Skeletal muscle satellite cell (primary cell): ENCODE measurements at regions not wholly inside any gene's neighbourhood (a gene's known extent, or its start where the extent isn't known, plus 50 kb on each side); places are given as distances from the start of the nearest gene placed in this dataset.
"Not testable (repeated sequence)": the region's sequence is repeated elsewhere in the genome, so short reads cannot be mapped to it uniquely, and the experiment has no call there.

ENCODE experiments used
- H3K27me3 ChIP-seq: 2 replicates; pipeline ENCODE4 v1.7.0; 2013; ENCODE audit warnings: low read length; ENCODE audit not compliant: control insufficient read depth, insufficient read depth
- H3K36me3 ChIP-seq: 2 replicates; pipeline ENCODE4 v1.7.0; 2013; ENCODE audit warnings: mild to moderate bottlenecking, control low read depth, low read length; ENCODE audit not compliant: insufficient read depth
- H3K4me1 ChIP-seq: 2 replicates; pipeline ENCODE4 v1.7.0; 2013; ENCODE audit warnings: low read length; ENCODE audit not compliant: control insufficient read depth, insufficient read depth
- H3K4me2 ChIP-seq: 2 replicates; pipeline ENCODE4 v1.7.0; 2013; ENCODE audit warnings: mild to moderate bottlenecking, low read length
- H3K4me3 ChIP-seq: 2 replicates; pipeline ENCODE4 v1.7.0; 2013; ENCODE audit warnings: low read length
- H3K9ac ChIP-seq: 2 replicates; pipeline ENCODE4 v1.7.0; 2013; ENCODE audit warnings: mild to moderate bottlenecking, low read depth, low read length, moderate library complexity
- H3K9me3 ChIP-seq: replicated peaks from 2 replicates; pipeline ENCODE4 v1.7.0; 2013; ENCODE audit warnings: mild to moderate bottlenecking, control low read depth, low read length

DNA sequence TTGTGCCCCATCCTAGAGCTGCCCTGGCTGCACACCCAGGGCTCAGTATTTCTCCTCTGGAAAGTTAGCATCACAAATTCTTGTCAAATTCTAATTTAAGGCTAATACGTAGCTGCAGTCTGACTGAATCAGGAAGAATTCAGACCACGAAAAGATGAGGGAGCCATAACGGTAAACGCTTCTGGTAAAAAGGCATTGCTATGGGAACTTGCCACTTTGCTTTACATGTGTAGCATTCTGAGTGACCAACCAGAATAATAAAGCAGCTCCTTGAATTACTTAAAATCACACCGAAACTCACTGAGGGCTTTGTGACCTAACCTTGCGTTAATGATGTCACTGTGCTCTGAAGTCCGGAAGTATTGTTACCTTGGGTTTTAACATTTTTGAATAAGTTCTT lies 286.6 kb upstream of the TMTC4 start:
- no peak overlapping the region for H3K4me2 ChIP-seq
- H3K4me3 ChIP-seq = no peak overlapping the region
- H3K4me1 ChIP-seq = no peaks in the 10 kb centered on the region
- no peaks in the 10 kb centered on the region for H3K27me3 ChIP-seq
- H3K9me3 ChIP-seq = no peaks in the 10 kb centered on the region
- H3K9ac ChIP-seq = no peak overlapping the region
- H3K36me3 ChIP-seq = no peaks in the 10 kb centered on the region

DNA sequence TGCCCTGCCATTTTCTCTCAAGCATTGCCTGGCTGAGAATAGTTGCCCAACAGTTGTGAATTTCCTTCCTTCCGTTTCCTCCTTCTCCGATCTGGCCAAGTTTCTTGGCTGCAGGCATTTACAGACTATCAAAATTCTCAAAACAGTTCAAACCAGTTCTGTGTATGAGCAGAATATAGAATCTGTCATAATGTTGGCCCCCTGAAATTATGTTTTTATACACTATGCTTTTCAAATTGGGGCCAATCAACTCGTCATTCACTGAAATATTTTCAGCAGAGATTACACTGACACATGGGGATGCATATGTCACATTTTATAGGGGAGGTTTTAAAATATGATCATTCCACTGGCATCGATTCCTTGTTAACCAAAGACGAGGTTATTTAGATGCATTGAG lies 284.2 kb upstream of the TMTC4 start:
- Histone ChIP-seq H3K27me3 (no peaks in the 10 kb centered on the region), H3K9ac (no peak overlapping the region), H3K36me3 (no peaks in the 10 kb centered on the region), H3K4me1 (no peaks in the 10 kb centered on the region), H3K4me3 (no peak overlapping the region), H3K4me2 (no peak overlapping the region), H3K9me3 (no peaks in the 10 kb centered on the region)

DNA sequence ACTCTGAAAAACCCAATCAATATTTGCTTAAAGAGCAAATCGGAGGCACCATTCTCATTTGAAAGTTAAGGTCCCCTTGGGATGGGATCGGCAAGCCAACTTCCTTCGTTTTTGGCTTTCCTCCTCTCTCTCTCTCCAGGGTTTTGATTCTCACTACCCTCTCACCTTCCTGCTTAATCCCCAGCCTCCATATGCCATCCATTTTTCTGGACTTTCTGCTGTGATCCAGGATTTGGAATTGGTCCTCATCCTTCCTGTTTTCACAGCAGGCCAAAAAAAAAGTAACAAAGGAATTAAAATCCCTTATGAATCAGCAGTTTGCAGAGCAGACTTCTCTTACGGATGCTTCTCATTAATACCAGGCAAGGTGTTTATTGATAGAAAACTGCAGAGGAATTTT lies 283.1 kb upstream of the TMTC4 start:
- no peaks in the 10 kb centered on the region for H3K27me3 ChIP-seq
- H3K4me2 ChIP-seq = no peak overlapping the region
- no peak overlapping the region for H3K9ac ChIP-seq
- H3K9me3 ChIP-seq = no peaks in the 10 kb centered on the region
- no peaks in the 10 kb centered on the region for H3K4me1 ChIP-seq
- H3K4me3 ChIP-seq = no peak overlapping the region
- H3K36me3 ChIP-seq = no peaks in the 10 kb centered on the region

DNA sequence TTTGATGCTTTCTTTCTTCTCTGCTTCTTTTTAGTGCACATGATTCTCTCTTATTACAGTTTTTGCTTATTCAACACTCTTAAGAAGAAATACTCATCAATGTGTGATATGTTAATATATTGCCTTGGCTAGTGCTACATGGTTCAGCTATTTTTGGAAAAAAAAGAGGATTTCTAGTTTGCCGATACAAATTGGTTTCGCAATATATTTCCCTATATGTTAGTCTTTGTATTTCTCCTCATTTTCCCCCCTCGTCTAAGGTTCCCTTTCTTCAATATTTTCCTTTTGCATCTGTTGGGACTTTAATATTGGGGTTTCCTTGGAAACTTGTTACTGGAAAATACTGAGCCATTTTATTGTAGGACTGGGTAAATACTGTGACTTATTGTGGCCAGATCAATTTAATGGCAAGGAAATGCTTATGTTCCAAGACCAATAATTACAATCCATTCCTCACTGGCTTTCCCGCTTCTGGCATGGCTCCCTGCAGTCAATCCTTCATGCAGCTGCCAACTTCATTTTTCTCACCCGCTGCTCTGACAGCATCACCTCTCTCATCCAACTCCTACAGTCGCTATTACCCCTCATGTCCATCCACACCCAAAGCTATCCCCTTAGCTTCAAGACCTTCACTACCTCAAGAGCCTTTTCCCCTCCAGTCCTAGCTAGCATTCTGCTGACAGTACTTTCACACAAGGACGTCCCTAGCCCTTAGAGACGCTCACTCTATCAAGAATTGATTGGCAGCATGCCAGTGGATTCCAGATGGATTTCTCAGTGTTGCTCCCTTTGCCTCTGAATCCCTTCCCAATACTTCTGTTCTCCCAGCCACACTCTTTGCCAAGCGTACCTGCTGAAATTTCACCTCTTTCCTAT lies 280.1 kb upstream of the TMTC4 start:
- Histone ChIP-seq H3K27me3 (peaks cover 3% of the 10 kb centered on the region), H3K4me2 (no peak overlapping the region), H3K36me3 (no peaks in the 10 kb centered on the region), H3K9ac (no peak overlapping the region), H3K4me1 (no peaks in the 10 kb centered on the region), H3K9me3 (no peaks in the 10 kb centered on the region), H3K4me3 (no peak overlapping the region)

DNA sequence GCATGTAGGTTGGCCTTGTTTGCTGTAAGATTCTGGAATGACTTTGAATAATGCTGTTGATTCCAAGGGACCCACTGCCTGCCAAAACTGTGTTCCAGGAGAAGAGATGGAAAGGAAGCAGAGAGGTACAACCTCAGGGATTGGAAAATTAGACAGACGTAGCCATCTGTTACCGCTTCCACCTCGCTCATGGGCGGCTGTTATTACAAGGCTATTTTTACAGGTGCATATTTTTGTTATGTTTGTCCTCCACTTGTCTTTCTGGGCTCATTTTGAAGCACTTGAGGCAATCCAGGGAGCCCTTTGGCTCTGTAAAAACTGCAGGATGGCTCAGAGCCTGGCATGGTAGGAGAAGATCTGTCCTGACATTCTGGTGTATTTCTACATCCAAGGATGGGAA lies 276.4 kb upstream of the TMTC4 start:
- Histone ChIP-seq H3K27me3 (peaks cover 3% of the 10 kb centered on the region), H3K9ac (no peak overlapping the region), H3K36me3 (no peaks in the 10 kb centered on the region), H3K9me3 (no peaks in the 10 kb centered on the region), H3K4me1 (no peaks in the 10 kb centered on the region), H3K4me3 (no peak overlapping the region), H3K4me2 (no peak overlapping the region)

DNA sequence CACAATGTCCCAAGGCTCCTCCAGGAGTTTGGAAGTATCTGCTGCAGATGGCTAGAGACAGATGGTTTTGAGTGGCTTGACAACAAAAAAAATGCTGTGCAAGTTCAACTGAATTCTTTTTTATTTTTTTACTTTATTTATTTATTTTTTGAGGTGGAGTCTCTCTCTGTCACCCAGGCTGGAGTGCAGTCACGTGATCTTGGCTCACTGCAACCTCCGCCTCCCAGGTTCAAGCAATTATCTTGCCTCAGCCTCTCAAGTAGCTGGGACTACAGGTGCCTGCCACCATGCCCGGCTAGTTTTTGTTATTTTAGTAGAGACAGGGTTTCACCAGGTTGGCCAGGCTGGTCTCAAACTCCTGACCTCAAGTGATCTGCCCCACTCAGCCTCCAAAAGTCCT lies 274.3 kb upstream of the TMTC4 start:
- not testable (repeated sequence) for H3K9me3 ChIP-seq, H3K9ac ChIP-seq

DNA sequence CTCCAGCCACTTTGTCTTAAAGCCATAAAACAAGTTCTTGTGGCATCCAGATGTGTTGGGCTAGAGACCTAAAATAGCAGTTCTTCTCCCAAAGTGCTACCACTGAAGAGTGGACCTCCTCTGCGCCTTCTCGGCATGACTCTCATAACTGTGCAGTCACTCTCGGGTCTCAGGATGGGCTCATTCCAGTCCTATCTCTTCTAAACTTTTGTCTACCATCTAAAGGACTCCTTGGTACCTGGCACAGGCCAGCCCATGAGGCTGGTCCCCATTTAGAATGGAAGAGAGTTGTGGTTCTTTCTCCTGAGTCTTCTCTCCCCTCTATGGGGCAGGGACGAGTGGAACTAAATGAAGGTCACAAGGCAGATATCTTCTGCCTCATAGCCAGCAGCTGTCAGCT lies 272.0 kb upstream of the TMTC4 start:
- Histone ChIP-seq H3K4me1 (no peaks in the 10 kb centered on the region), H3K9ac (no peak overlapping the region), H3K9me3 (no peaks in the 10 kb centered on the region), H3K4me3 (no peak overlapping the region), H3K36me3 (no peaks in the 10 kb centered on the region), H3K27me3 (peaks cover 4% of the 10 kb centered on the region), H3K4me2 (no peak overlapping the region)

More for the DNA sequence above, 274.3 kb upstream of the TMTC4 start:
- not testable (repeated sequence) for H3K36me3 ChIP-seq, H3K4me1 ChIP-seq, H3K27me3 ChIP-seq, H3K4me2 ChIP-seq, H3K4me3 ChIP-seq

DNA sequence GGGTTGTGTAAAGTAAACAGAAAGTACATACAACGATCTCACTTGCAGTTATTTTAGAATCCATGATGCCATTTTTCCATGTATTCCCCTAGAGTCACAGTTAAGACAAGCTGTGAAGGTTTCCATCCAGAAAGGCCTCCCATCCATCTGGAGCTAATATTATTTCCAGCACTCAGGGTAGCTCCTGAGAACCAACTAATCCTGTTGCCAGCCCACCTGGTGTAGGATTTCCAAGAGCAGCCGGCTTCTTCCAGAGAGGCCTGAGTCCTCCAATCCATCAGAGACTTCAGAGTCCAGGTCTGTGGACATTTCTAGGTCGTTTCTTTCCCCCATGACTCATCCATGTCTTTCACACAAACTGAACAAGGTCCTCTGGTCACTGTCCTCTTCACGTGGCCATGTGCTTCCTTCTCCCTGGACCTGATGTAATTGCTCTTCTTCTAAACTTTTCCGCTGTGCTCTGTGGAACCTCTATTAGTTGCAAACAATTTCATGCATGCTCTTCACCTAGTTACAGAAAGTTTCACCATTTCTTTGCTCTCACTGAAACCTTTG lies 270.3 kb upstream of the TMTC4 start:
- Histone ChIP-seq H3K9me3 (no peaks in the 10 kb centered on the region), H3K36me3 (no peaks in the 10 kb centered on the region), H3K4me3 (no peak overlapping the region), H3K9ac (no peak overlapping the region), H3K4me2 (no peak overlapping the region), H3K27me3 (peaks cover 17% of the 10 kb centered on the region), H3K4me1 (no peaks in the 10 kb centered on the region)

DNA sequence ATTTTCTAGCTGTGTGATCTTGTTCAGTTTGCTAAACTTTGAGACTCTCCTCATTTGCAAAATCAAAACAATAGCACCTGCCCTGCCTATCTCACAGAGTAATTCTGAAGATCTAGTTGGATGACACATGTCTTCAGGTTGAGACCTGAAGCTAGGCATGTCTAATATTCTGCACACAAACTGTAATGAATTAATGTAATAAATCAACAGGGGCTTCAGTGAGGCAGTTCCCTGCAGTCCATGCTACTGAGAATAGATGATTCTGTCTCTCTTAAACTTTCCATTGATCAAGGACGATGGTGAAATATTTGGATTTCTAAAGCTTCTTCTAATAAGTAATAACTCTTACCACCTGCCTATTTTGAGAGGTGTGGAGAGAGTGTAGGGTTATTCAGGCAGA lies 268.1 kb upstream of the TMTC4 start:
- no peak overlapping the region for H3K4me2 ChIP-seq

DNA sequence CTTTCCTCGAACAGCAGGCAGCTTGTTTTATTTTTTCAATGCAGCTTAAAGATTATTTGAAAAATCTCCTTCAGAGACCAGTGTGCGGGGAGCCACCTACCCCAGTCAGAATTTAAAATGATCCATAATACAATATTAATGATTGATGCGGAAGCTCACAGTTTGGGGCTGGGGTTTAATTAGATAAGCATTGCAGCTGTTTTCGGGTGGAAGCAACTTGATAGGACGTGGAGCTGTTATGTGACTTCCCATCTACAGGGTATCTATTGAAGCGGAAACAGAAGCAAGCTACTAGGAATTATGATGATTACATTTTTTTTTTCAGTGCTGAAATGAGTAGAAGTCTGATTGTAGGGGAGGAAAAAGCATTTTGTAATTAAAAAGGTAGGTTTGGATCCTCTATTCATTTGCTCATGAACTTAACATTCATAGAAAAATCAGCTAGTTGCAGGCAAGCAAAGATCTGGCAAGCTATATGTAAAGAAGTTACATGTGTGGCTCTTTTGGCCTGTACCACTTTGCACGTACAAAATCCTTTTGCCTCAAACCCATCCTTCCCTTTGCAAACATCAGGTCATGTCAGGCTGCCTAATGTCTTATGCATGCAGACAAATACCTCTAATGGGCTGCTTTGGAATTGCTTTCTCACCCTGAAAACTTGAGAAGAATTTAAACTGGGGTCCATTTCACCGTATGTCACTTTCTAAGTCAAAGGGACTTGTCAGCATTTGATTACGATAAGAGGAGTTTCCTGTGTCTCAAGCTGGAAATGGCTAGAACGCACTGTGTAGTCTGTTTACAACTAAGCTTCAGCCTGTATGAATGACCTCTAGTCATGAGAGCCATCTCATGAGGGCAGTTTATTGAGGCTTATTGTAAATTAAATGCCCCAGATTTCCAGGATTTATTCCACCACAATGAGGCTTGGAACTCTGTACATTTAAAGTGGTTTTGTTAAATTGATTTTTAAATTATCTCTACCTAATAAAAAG lies 267.1 kb upstream of the TMTC4 start:
- Histone ChIP-seq H3K36me3 (no peaks in the 10 kb centered on the region), H3K4me1 (no peaks in the 10 kb centered on the region), H3K9ac (no peak overlapping the region), H3K4me3 (no peak overlapping the region), H3K9me3 (no peaks in the 10 kb centered on the region), H3K27me3 (peaks cover 17% of the 10 kb centered on the region), H3K4me2 (no peak overlapping the region)

More for the DNA sequence above, 268.1 kb upstream of the TMTC4 start:
- no peaks in the 10 kb centered on the region for H3K36me3 ChIP-seq
- no peaks in the 10 kb centered on the region for H3K9me3 ChIP-seq
- peaks cover 17% of the 10 kb centered on the region for H3K27me3 ChIP-seq
- no peak overlapping the region for H3K4me3 ChIP-seq
- no peak overlapping the region for H3K9ac ChIP-seq
- H3K4me1 ChIP-seq = no peaks in the 10 kb centered on the region

DNA sequence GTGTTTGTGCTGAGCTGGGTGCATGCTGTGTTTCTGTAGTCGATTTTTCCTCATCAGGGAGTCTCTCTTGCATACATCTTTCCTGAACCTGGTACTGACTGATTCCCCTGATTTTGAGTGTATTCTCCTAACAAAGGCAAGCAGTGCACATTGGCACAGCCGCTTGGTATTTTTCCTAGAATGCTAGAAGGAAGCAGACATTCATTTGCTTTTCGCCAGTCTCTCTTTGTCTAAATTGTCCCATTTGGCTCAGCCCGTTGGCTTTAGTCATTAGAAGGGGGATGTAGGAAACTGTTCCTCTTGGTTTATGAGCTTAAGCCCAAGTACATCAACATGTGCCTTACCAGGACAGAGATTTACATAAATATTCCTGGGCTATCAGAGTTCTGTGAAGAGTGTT lies 266.1 kb upstream of the TMTC4 start:
- H3K9ac ChIP-seq = no peak overlapping the region
- H3K4me3 ChIP-seq = no peak overlapping the region
- no peak overlapping the region for H3K4me2 ChIP-seq
- H3K4me1 ChIP-seq = no peaks in the 10 kb centered on the region
- H3K36me3 ChIP-seq = no peaks in the 10 kb centered on the region
- peaks cover 21% of the 10 kb centered on the region for H3K27me3 ChIP-seq
- H3K9me3 ChIP-seq = no peaks in the 10 kb centered on the region
